Left ventricle myocardium inferior (tissue), 1 donor: ENCODE measurements at regions not wholly inside any gene's neighbourhood (a gene's known extent, or its start where the extent isn't known, plus 50 kb on each side); places are given as distances from the start of the nearest gene placed in this dataset.

Source experiments
- DNase-seq: peaks from one replicate; pipeline ENCODE4 v3.0.0-alpha.2; 2020
- H3K27ac ChIP-seq: fragments of 200-600 bp; replicated peaks from 2 replicates; pipeline ENCODE4 v1.8.0; 2021
- H3K27me3 ChIP-seq: fragments of 200-600 bp; 2 replicates; pipeline ENCODE4 v1.8.0; 2021; ENCODE audit warnings: low read depth
- H3K36me3 ChIP-seq: fragments of 200-600 bp; 2 replicates; pipeline ENCODE4 v1.8.0; 2021
- H3K4me1 ChIP-seq: fragments of 200-600 bp; 2 replicates; pipeline ENCODE4 v1.8.0; 2021
- H3K4me3 ChIP-seq: fragments of 200-600 bp; 2 replicates; pipeline ENCODE4 v1.8.0; 2021; ENCODE audit warnings: mild to moderate bottlenecking, moderate library complexity
- H3K9me3 ChIP-seq: fragments of 200-600 bp; replicated peaks from 2 replicates; pipeline ENCODE4 v1.8.0; 2021
- intact Hi-C: fragments of 100-400 bp; cut with micrococcal nuclease; formaldehyde crosslinking; loops from one replicate; pipeline ENCODE4 v1.11.0; 2022
- TF ChIP-seq, protein P1 (sequence below): fragments of 200-600 bp; IDR thresholded peaks from 2 replicates; pipeline ENCODE4 v1.8.0; 2021; ENCODE audit warnings: antibody characterized with exemption, mild to moderate bottlenecking, borderline replicate concordance
- donor health status: DM: no; HTN: yes; CAD: no; lungs with severe emphysema.

DNA sequence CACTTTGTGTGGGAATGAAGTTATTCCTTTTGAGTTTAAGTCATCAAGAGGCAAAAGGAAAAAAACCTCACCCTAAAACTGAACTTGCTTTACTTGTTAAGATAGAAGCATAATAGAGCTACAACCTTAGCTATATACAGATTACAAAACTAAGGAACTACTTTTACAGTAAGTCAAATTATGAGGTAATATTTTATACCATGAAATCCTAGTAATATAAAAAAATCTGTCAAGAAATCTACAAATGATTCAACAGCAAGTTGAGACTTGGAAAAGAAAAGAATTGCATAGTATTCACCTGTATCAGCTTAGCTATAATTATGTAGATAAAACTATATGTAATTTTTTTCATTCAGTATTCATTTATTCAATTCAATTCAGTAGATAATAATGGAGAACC, 335.3 kb downstream of the KLF5 start:
- DNase-seq, result no peak

DNA sequence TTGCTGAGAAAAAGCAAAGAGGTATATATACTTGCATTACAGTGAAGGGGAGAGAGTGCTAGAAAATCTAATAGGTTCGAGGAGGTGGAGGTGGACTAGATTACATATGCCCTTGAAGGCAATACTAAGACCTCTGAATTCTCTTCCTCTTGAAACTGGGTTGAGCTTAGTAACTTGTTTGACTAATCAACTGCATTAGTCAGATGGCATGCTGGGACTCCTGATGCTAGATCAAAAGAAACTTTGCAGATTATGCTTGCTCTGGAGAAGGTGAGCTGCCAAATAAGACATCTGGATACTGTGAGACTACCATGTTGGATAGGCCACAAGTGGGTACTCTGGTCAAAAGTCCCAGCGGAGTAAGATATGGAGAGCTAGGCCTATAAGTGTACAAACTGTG, 331.3 kb downstream of the KLF5 start:
- no peak for DNase-seq
- Histone ChIP-seq H3K9me3 (peaks cover 13% of the 10 kb centered on the region), H3K27ac (no peak overlapping the region), H3K4me1 (no peaks in the 10 kb centered on the region), H3K27me3 (no peaks in the 10 kb centered on the region), H3K4me3 (no peak overlapping the region), H3K36me3 (no peaks in the 10 kb centered on the region)
- TF ChIP-seq, protein P1, sequence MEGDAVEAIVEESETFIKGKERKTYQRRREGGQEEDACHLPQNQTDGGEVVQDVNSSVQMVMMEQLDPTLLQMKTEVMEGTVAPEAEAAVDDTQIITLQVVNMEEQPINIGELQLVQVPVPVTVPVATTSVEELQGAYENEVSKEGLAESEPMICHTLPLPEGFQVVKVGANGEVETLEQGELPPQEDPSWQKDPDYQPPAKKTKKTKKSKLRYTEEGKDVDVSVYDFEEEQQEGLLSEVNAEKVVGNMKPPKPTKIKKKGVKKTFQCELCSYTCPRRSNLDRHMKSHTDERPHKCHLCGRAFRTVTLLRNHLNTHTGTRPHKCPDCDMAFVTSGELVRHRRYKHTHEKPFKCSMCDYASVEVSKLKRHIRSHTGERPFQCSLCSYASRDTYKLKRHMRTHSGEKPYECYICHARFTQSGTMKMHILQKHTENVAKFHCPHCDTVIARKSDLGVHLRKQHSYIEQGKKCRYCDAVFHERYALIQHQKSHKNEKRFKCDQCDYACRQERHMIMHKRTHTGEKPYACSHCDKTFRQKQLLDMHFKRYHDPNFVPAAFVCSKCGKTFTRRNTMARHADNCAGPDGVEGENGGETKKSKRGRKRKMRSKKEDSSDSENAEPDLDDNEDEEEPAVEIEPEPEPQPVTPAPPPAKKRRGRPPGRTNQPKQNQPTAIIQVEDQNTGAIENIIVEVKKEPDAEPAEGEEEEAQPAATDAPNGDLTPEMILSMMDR, result no peak
- intact Hi-C loops, result no loop called here

More for the DNA sequence above, 335.3 kb downstream of the KLF5 start:
- intact Hi-C loops, result no loop called here
- no peak overlapping the region for H3K27ac ChIP-seq
- no peaks in the 10 kb centered on the region for H3K4me1 ChIP-seq
- TF ChIP-seq, protein P1, result no peak
- H3K4me3 ChIP-seq, result no peak overlapping the region
- H3K9me3 ChIP-seq, result peaks cover 13% of the 10 kb centered on the region
- no peaks in the 10 kb centered on the region for H3K27me3 ChIP-seq
- no peaks in the 10 kb centered on the region for H3K36me3 ChIP-seq

DNA sequence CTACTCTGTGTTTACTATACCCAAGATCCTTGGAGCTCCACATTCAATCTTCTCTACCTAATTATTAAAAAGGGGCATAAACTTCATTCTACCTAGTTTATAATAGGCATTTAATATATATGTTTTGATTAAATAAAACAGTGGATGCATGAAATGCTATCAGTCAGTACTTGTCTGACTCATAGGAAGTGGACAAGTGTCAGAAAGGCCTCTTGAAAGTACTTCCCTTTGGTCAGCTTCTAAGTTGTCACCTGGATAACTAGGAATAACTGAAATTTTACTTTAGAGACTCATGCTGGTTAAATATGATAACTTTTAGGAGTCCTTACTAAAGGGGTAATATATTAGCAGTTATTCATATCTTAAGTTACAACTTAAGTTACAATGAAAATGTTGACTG, 329.8 kb downstream of the KLF5 start:
- no peaks in the 10 kb centered on the region for H3K36me3 ChIP-seq
- TF ChIP-seq, protein P1, result no peak
- H3K4me1 ChIP-seq, result no peaks in the 10 kb centered on the region

DNA sequence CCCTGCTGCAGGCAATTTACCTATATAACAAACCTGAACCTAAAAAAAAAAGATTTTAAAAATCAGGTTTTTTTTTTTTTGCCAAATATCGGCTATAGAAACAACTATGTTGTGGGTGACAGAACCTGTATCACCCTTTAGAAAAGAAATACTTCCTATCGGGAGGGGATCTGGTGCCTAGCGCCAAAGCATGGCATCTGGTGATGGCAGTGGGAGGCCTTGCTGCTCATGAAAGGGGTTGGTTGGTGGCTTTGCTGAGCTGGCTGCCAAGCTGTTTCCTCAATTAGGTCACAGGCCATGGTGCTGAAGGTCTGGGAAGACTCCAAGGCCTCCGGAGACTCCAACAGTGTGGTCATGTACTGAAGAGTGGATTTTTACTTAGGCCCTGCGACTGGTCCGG, 328.5 kb downstream of the KLF5 start:
- no peaks in the 10 kb centered on the region for H3K36me3 ChIP-seq
- intact Hi-C loops, result no loop called here
- no peaks in the 10 kb centered on the region for H3K27me3 ChIP-seq
- H3K9me3 ChIP-seq, result peaks cover 13% of the 10 kb centered on the region
- no peaks in the 10 kb centered on the region for H3K4me1 ChIP-seq
- H3K27ac ChIP-seq, result no peak overlapping the region
- no peak overlapping the region for H3K4me3 ChIP-seq
- TF ChIP-seq, protein P1, result no peak
- DNase-seq, result no peak

More for the DNA sequence above, 329.8 kb downstream of the KLF5 start:
- Histone ChIP-seq H3K27ac (no peak overlapping the region), H3K4me3 (no peak overlapping the region), H3K9me3 (peaks cover 13% of the 10 kb centered on the region), H3K27me3 (no peaks in the 10 kb centered on the region)
- no peak for DNase-seq
- intact Hi-C loops, result no loop called here

DNA sequence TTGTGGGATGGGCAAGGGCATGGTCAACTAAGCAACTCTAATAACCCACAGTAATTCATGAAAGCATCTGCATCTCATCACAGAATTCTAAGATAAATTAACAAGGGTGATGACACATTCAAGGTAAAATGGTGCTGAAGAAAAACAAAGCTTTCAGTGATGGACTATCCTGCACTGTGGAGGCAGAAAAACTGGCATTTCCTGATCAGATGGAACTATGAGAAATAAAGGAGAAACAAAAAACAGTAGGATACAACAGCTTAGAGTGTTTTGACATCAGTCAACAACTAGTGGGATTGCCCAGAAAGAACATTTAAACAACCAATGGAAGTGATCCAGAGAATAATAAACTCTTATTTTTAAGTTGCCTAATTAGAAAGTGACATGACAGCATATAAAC, 327.0 kb downstream of the KLF5 start:
- H3K27me3 ChIP-seq, result no peaks in the 10 kb centered on the region
- intact Hi-C loops, result no loop called here

More for the DNA sequence above, 327.0 kb downstream of the KLF5 start:
- Histone ChIP-seq H3K4me3 (no peak overlapping the region), H3K36me3 (no peaks in the 10 kb centered on the region), H3K27ac (no peak overlapping the region), H3K4me1 (no peaks in the 10 kb centered on the region), H3K9me3 (peaks cover 11% of the 10 kb centered on the region)
- DNase-seq, result no peak
- TF ChIP-seq, protein P1, result no peak
